B cell (primary cell): ENCODE measurements at regions not wholly inside any gene's neighbourhood (a gene's known extent, or its start where the extent isn't known, plus 50 kb on each side); places are given as distances from the start of the nearest gene placed in this dataset.

Experiments used
- EZH2 ChIP-seq: IDR thresholded peaks from 2 replicates; pipeline ENCODE4 v1.6.1; 2012; ENCODE audit warnings: borderline replicate concordance, low read depth, mild to moderate bottlenecking, moderate library complexity, low read length; ENCODE audit not compliant: insufficient read depth, poor library complexity, severe bottlenecking
- TF ChIP-seq, protein P1 (sequence below): fragments of 200-600 bp; IDR thresholded peaks from one replicate; pipeline ENCODE4 v1.8.0; 2022; ENCODE audit warnings: antibody characterized with exemption, mild to moderate bottlenecking

DNA sequence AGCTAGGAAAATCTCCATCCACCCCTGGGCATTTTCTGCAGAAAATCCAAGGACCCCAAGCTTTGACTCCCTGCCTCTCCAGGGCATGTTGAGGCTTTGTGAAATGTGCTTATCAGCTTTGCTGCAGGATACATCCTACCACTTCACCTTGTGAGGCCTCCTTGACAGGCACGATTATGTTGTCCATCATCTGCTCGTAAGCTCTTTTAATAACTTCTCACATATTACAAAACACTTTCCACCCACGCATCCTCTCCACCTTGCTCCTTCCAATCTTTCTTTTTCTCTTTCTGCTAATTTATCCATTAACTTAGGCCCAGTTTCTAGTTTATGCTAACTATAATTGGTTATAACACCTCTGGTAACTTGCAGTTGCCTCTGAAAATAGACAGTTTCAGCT lies 147.0 kb upstream of the MTNR1B start:
- TF ChIP-seq, protein P1, sequence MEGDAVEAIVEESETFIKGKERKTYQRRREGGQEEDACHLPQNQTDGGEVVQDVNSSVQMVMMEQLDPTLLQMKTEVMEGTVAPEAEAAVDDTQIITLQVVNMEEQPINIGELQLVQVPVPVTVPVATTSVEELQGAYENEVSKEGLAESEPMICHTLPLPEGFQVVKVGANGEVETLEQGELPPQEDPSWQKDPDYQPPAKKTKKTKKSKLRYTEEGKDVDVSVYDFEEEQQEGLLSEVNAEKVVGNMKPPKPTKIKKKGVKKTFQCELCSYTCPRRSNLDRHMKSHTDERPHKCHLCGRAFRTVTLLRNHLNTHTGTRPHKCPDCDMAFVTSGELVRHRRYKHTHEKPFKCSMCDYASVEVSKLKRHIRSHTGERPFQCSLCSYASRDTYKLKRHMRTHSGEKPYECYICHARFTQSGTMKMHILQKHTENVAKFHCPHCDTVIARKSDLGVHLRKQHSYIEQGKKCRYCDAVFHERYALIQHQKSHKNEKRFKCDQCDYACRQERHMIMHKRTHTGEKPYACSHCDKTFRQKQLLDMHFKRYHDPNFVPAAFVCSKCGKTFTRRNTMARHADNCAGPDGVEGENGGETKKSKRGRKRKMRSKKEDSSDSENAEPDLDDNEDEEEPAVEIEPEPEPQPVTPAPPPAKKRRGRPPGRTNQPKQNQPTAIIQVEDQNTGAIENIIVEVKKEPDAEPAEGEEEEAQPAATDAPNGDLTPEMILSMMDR: no peak
- no peak for TF ChIP-seq EZH2
